Activated naive CD4-positive, alpha-beta T cell treated with anti-CD3 and anti-CD28 coated beads, Interleukin-2, amount 10 ng/mL, durations not matched to agents 7 days and 5 days (primary cell): ENCODE measurements at regions not wholly inside any gene's neighbourhood (a gene's known extent, or its start where the extent isn't known, plus 50 kb on each side); places are given as distances from the start of the nearest gene placed in this dataset.

Experiments
- CTCF ChIA-PET: fragments of 350-600 bp; sonication (Branson Sonifier 250); formaldehyde crosslinking; loops from one replicate; lab custom pipeline; 2021; ENCODE audit warnings: antibody characterized with exemption; lab: Charles Lee
- DNase-seq: peaks from one replicate; pipeline ENCODE4 v3.0.0-alpha.2; 2020
- H3K27ac Mint-ChIP-seq: one replicate; pipeline ENCODE4 v1.8.0; 2021; ENCODE audit warnings: mild to moderate bottlenecking, moderate library complexity, mixed read lengths
- H3K27me3 Mint-ChIP-seq: one replicate; pipeline ENCODE4 v1.8.0; 2021; ENCODE audit warnings: mild to moderate bottlenecking, mixed read lengths
- H3K36me3 Mint-ChIP-seq: one replicate; pipeline ENCODE4 v1.8.0; 2021; ENCODE audit warnings: mixed read lengths
- H3K4me1 Mint-ChIP-seq: one replicate; pipeline ENCODE4 v1.8.0; 2021; ENCODE audit warnings: mixed read lengths
- H3K4me3 Mint-ChIP-seq: one replicate; pipeline ENCODE4 v1.8.0; 2021; ENCODE audit warnings: mild to moderate bottlenecking, moderate library complexity, mixed read lengths
- H3K9me3 Mint-ChIP-seq: one replicate; pipeline ENCODE4 v1.8.0; 2021; ENCODE audit warnings: mixed read lengths

GRCh38 chr3:168424059-168424734 lies 328.5 kb upstream of the GOLIM4 start:
- H3K9me3 Mint-ChIP-seq = no peaks in the 10 kb centered on the region
- no peak for DNase-seq
- no peak overlapping the region for H3K4me3 Mint-ChIP-seq
- H3K36me3 Mint-ChIP-seq = no peaks in the 10 kb centered on the region
- H3K4me1 Mint-ChIP-seq = no peaks in the 10 kb centered on the region
- no peaks in the 10 kb centered on the region for H3K27me3 Mint-ChIP-seq
- CTCF ChIA-PET = no interaction called here
- H3K27ac Mint-ChIP-seq = no peak overlapping the region

DNA sequence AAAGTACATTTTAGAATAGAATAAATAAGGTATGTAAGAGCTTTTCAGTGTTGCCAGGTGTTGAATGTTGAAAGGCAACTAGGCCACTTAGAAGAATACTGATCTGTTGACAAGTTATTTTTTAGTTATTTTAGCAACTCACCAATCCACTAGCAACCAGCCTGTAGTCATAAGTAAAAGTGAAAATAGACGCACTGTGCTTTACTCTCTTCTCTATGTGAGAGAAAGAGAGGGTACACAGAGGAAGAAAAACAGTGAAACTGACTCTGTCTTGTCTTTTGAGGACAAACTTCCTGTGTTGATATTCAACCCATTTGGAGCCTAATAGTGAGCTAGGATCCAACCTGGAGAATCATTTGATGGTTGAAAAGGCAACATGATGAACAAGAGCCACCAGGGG lies 327.1 kb upstream of the GOLIM4 start:
- no peak for DNase-seq
- Mint-ChIP-seq H3K36me3 (no peaks in the 10 kb centered on the region), H3K27ac (no peak overlapping the region), H3K4me3 (no peak overlapping the region), H3K27me3 (no peaks in the 10 kb centered on the region), H3K9me3 (no peaks in the 10 kb centered on the region), H3K4me1 (no peaks in the 10 kb centered on the region)
- CTCF ChIA-PET = no interaction called here

DNA sequence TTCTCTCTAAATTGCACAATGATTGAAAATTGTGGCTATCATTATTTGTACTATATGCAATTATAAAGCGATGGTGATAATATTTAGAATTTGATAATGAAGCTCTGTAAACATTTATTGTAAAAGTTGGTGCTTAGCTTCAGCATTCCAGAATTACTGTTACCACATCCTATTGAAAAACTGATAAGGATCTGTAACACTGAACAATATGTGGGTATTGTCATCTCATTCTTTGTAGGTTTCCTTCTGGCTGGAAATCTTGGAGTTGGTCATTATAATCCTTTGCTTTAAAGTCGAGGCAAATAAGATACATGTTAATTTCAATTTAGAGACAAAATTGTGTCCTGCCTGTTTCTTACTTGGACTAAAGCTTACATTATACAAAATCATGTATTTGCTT lies 323.4 kb upstream of the GOLIM4 start:
- H3K36me3 Mint-ChIP-seq = no peaks in the 10 kb centered on the region
- H3K4me3 Mint-ChIP-seq = no peak overlapping the region
- H3K27ac Mint-ChIP-seq = no peak overlapping the region
- no peaks in the 10 kb centered on the region for H3K27me3 Mint-ChIP-seq
- DNase-seq = no peak
- no peaks in the 10 kb centered on the region for H3K4me1 Mint-ChIP-seq
- CTCF ChIA-PET = no interaction called here
- no peaks in the 10 kb centered on the region for H3K9me3 Mint-ChIP-seq

DNA sequence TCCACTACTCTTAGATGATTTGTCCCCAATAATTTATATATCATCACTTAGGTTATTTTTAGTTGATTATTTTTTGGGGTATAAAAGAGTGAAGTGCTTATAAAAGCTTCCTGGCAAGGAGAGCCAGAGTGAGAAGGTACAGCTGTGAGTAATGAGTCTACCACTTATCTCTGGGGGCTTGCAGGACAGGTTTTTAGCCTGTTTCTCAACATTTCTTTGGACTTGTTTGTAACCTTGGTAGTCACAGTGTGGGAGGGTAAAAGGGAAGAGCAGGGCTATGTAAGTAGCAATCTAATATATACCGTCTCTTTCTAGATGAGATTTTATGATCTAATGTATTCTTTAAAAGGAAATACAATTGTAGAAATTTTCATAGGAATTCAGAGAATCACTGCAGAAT lies 321.3 kb upstream of the GOLIM4 start:
- no peak for DNase-seq
- no peaks in the 10 kb centered on the region for H3K4me1 Mint-ChIP-seq
- H3K4me3 Mint-ChIP-seq = no peak overlapping the region
- H3K36me3 Mint-ChIP-seq = no peaks in the 10 kb centered on the region
- CTCF ChIA-PET = no interaction called here
- no peaks in the 10 kb centered on the region for H3K27me3 Mint-ChIP-seq
- H3K27ac Mint-ChIP-seq = no peak overlapping the region
- no peaks in the 10 kb centered on the region for H3K9me3 Mint-ChIP-seq

DNA sequence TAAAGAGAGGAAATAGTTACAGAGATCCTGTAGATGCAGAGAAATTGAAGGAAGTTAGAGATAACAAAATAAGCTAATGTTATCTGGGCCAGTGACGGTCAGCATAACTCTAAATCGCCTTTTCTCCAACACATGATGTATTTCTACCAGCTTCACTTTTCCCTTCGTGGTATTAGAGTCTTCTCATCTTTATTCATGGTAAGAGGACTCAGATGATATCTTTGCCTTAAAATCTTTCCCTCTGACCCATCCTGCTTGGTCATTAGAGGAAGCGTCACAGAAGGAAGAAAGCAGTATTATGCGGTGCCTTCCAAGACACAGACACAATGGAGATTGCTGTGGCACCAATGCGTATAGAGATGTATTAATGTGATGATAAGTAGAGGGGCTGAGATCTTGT lies 320.7 kb upstream of the GOLIM4 start:
- Mint-ChIP-seq H3K36me3 (no peaks in the 10 kb centered on the region), H3K4me3 (no peak overlapping the region), H3K4me1 (no peaks in the 10 kb centered on the region), H3K27ac (no peak overlapping the region), H3K27me3 (no peaks in the 10 kb centered on the region), H3K9me3 (no peaks in the 10 kb centered on the region)
- no peak for DNase-seq
- CTCF ChIA-PET = no interaction called here

DNA sequence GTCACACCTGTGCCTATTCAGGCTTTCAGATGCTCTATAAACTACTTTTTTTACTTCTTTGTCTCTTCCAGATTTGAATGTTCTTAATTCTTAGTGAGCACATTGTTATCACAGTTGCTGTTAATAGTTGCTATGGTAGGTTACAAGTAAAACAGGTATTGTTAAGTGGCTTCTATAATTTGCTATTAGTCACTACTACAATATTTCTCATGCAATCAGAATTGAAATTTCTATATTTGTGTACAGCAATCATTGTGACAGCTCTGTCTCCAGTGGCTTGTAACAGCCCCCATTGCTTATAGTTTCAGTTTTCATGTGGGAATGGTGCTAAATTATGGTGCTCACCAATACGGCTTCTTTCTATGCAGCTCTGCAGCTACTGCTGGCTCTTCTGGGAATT lies 318.4 kb upstream of the GOLIM4 start:
- DNase-seq = no peak
- no peak overlapping the region for H3K4me3 Mint-ChIP-seq
- no peaks in the 10 kb centered on the region for H3K27me3 Mint-ChIP-seq
- H3K9me3 Mint-ChIP-seq = no peaks in the 10 kb centered on the region
- H3K27ac Mint-ChIP-seq = no peak overlapping the region
- no peaks in the 10 kb centered on the region for H3K4me1 Mint-ChIP-seq
- no peaks in the 10 kb centered on the region for H3K36me3 Mint-ChIP-seq
- CTCF ChIA-PET = no interaction called here

- Mint-ChIP-seq H3K9me3 (no peaks in the 10 kb centered on the region), H3K4me1 (no peaks in the 10 kb centered on the region), H3K36me3 (no peaks in the 10 kb centered on the region), H3K4me3 (no peak overlapping the region), H3K27me3 (no peaks in the 10 kb centered on the region), H3K27ac (no peak overlapping the region)
- CTCF ChIA-PET = no interaction called here
- DNase-seq = no peak
These were observed 311.7 kb upstream of the GOLIM4 start for GRCh38 chr3:168407381-168407780.

- no peak overlapping the region for H3K27ac Mint-ChIP-seq
- no peaks in the 10 kb centered on the region for H3K36me3 Mint-ChIP-seq
- no peak for DNase-seq
- CTCF ChIA-PET = no interaction called here
- no peaks in the 10 kb centered on the region for H3K4me1 Mint-ChIP-seq
- H3K9me3 Mint-ChIP-seq = no peaks in the 10 kb centered on the region
- no peaks in the 10 kb centered on the region for H3K27me3 Mint-ChIP-seq
- no peak overlapping the region for H3K4me3 Mint-ChIP-seq
These were observed 309.6 kb upstream of the GOLIM4 start for GRCh38 chr3:168405288-168405687.

- no peaks in the 10 kb centered on the region for H3K4me1 Mint-ChIP-seq
- no peak overlapping the region for H3K4me3 Mint-ChIP-seq
- CTCF ChIA-PET = no interaction called here
- no peaks in the 10 kb centered on the region for H3K27me3 Mint-ChIP-seq
- no peak overlapping the region for H3K27ac Mint-ChIP-seq
- no peak for DNase-seq
- no peaks in the 10 kb centered on the region for H3K9me3 Mint-ChIP-seq
- H3K36me3 Mint-ChIP-seq = no peaks in the 10 kb centered on the region
These were observed 302.8 kb upstream of the GOLIM4 start for GRCh38 chr3:168398371-168399025.

GRCh38 chr3:168396861-168397260 lies 301.1 kb upstream of the GOLIM4 start:
- Mint-ChIP-seq H3K36me3 (no peaks in the 10 kb centered on the region), H3K4me1 (no peaks in the 10 kb centered on the region), H3K27me3 (no peaks in the 10 kb centered on the region), H3K9me3 (no peaks in the 10 kb centered on the region), H3K4me3 (no peak overlapping the region), H3K27ac (no peak overlapping the region)
- CTCF ChIA-PET = no interaction called here
- DNase-seq = no peak

GRCh38 chr3:168395551-168395950 lies 299.8 kb upstream of the GOLIM4 start:
- peaks cover 3% of the 10 kb centered on the region for H3K9me3 Mint-ChIP-seq
- no peaks in the 10 kb centered on the region for H3K36me3 Mint-ChIP-seq
- H3K27ac Mint-ChIP-seq = no peak overlapping the region
- H3K27me3 Mint-ChIP-seq = no peaks in the 10 kb centered on the region
- H3K4me3 Mint-ChIP-seq = no peak overlapping the region
- CTCF ChIA-PET = no interaction called here
- no peaks in the 10 kb centered on the region for H3K4me1 Mint-ChIP-seq
- no peak for DNase-seq

DNA sequence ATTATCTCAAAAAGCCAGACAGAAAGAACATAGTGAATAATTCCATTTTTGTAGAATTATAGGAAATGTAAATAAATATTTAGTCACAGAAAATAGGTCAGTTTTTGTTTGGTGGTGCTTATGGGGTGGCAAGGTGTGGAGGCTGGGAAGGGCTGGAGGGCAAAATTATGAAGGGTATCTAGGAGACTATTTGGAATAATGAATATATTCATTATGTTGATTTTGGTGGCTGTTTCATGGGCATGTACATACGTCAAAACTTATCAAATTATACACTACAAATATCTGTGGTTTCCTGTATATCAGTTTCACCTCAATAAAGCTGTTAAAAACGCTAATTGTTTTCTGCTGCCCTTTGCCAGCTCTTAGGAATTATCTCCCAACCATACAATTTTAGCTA lies 298.7 kb upstream of the GOLIM4 start:
- Mint-ChIP-seq H3K27ac (no peak overlapping the region), H3K9me3 (peaks cover 3% of the 10 kb centered on the region), H3K36me3 (no peaks in the 10 kb centered on the region), H3K4me1 (no peaks in the 10 kb centered on the region), H3K4me3 (no peak overlapping the region), H3K27me3 (no peaks in the 10 kb centered on the region)
- DNase-seq = no peak
- CTCF ChIA-PET = no interaction called here

DNA sequence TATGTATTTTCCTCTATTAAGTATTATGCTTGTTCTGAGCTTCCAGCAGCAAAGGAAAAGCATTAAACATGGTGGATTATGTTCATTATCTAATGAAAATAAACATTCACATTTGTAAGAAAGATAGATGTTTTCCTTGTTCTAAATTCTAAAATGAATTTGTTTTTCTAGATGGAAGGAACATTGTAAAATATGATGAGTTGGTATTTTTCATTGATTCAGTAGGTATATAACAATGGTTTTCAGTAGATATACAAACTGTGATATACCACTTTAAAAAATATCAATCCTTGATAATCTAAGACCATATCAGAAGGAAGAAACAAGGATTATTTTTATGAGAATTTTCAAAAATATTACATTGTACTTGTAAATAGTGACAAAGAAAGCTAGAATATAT lies 290.6 kb upstream of the GOLIM4 start:
- no peak overlapping the region for H3K4me3 Mint-ChIP-seq
- no peaks in the 10 kb centered on the region for H3K27me3 Mint-ChIP-seq
- H3K36me3 Mint-ChIP-seq = no peaks in the 10 kb centered on the region
- CTCF ChIA-PET = no interaction called here
- no peak overlapping the region for H3K27ac Mint-ChIP-seq
- peaks cover 2% of the 10 kb centered on the region for H3K9me3 Mint-ChIP-seq
- DNase-seq = no peak
- no peaks in the 10 kb centered on the region for H3K4me1 Mint-ChIP-seq

DNA sequence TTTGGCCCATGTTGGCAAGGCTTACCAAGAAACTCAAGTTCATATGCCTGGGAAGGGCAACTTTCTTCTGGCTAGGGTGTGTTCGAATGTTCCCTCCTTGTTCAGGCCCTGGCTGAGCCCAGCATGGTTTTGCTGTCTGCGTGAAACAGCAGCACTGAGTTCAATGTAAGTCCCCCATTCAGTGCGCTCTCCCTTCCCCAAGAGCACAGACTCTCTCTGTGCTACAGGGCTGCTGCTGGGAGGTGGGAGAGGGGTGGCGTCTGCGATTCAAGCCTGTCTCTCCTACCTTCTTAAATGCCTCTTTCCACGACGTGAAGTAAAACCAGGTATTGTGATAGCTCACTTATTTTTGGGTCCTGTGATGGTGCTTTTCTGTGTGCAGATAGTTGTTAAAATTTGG lies 289.3 kb upstream of the GOLIM4 start:
- H3K4me1 Mint-ChIP-seq = no peaks in the 10 kb centered on the region
- H3K27ac Mint-ChIP-seq = no peak overlapping the region
- CTCF ChIA-PET = no interaction called here
- H3K27me3 Mint-ChIP-seq = no peaks in the 10 kb centered on the region
- H3K36me3 Mint-ChIP-seq = no peaks in the 10 kb centered on the region
- H3K4me3 Mint-ChIP-seq = no peak overlapping the region
- H3K9me3 Mint-ChIP-seq = peaks cover 2% of the 10 kb centered on the region
- DNase-seq = no peak

- CTCF ChIA-PET = no interaction called here
- no peak overlapping the region for H3K27ac Mint-ChIP-seq
- H3K4me3 Mint-ChIP-seq = no peak overlapping the region
- peaks cover 2% of the 10 kb centered on the region for H3K9me3 Mint-ChIP-seq
- no peaks in the 10 kb centered on the region for H3K27me3 Mint-ChIP-seq
- no peak for DNase-seq
- H3K36me3 Mint-ChIP-seq = no peaks in the 10 kb centered on the region
- H3K4me1 Mint-ChIP-seq = no peaks in the 10 kb centered on the region
These were observed 287.8 kb upstream of the GOLIM4 start for GRCh38 chr3:168383573-168383972.
